GM12878 (cell line): ENCODE measurements at regions not wholly inside any gene's neighbourhood (a gene's known extent, or its start where the extent isn't known, plus 50 kb on each side); places are given as distances from the start of the nearest gene placed in this dataset.

ENCODE experiments used
- ATAC-seq: fragments of 200-7000 bp; cut with Tn5 transposase; 3 replicates; pipeline ENCODE4 v1.9.1; 2020; ENCODE audit warnings: mild to moderate bottlenecking, moderate library complexity
- BruUV-seq: library from RNA; stranded (reverse); fragments of 400-500 nt; replicated peaks from 2 replicates; lab custom pipeline; 2021; lab: Mats Ljungman, UMichigan
- CTCF ChIA-PET: fragments of 300-600 bp; sonication (Branson Sonifier 250); formaldehyde crosslinking; extraction: SDS; loops from one replicate; lab custom pipeline; 2021; ENCODE audit warnings: inconsistent platforms; lab: Yijun Ruan, JAX
- POLR2A ChIA-PET: fragments of 350-600 bp; formaldehyde crosslinking; extraction: SDS; loops from one replicate; lab custom pipeline; 2021; ENCODE audit warnings: inconsistent platforms; lab: Charles Lee
- RAD21 ChIA-PET: fragments of 300-600 bp; sonication (Branson Sonifier 250); formaldehyde crosslinking; loops from one replicate; lab custom pipeline; 2023; ENCODE audit warnings: antibody characterized with exemption; ENCODE audit not compliant: unreplicated experiment; lab: Charles Lee
- SMC1A ChIA-PET: fragments of 300-600 bp; sonication (Branson Sonifier 250); formaldehyde crosslinking; loops from one replicate; lab custom pipeline; 2023; ENCODE audit not compliant: unreplicated experiment, uncharacterized antibody; lab: Charles Lee
- DNase-seq: peaks from one replicate; pipeline ENCODE4 v3.0.0-alpha.2; 2011; ENCODE audit warnings: low read depth, low spot score
- FAIRE-seq: peaks from 3 replicates; lab custom pipeline; 2011; peaks lifted over from hg19 to GRCh38; lab: Jason Lieb, UNC
- H2AFZ ChIP-seq: 2 replicates; pipeline ENCODE4 v1.6.0; 2011; ENCODE audit warnings: low read depth, low read length, control low read depth; ENCODE audit not compliant: control insufficient read depth
- H3K27ac ChIP-seq: 2 replicates; pipeline ENCODE4 v1.5.1; 2011; ENCODE audit warnings: control low read depth; ENCODE audit not compliant: control insufficient read depth, insufficient read depth
- H3K27me3 ChIP-seq, 2 experiments: replicated peaks in 1 of 2; 2 replicates each; pipeline versions ENCODE4 v1.6.0 to v1.6.1; 2011; ENCODE audit warnings: low read length in 1 of 2; ENCODE audit not compliant: control insufficient read depth in 2 of 2, insufficient read depth in 2 of 2
- H3K36me3 ChIP-seq, 2 experiments: 2 replicates each; pipeline ENCODE4 v1.5.1; 2011; ENCODE audit warnings: low read length in 1 of 2; ENCODE audit not compliant: control insufficient read depth in 2 of 2, insufficient read depth in 2 of 2
- H3K4me1 ChIP-seq: 2 replicates; pipeline ENCODE4 v1.6.1; 2011; ENCODE audit warnings: mild to moderate bottlenecking, low read length, moderate library complexity, mixed read lengths; ENCODE audit not compliant: control insufficient read depth, insufficient read depth
- H3K4me2 ChIP-seq: 2 replicates; pipeline ENCODE4 v1.6.0; 2011; ENCODE audit warnings: control low read depth; ENCODE audit not compliant: control insufficient read depth, insufficient read depth
- H3K4me3 ChIP-seq: fragments of 200-600 bp; sonication (generic); 2 replicates; pipeline ENCODE4 v1.5.1; 2016
- H3K79me2 ChIP-seq: 2 replicates; pipeline ENCODE4 v1.6.0; 2011; ENCODE audit warnings: low read length; ENCODE audit not compliant: control insufficient read depth, insufficient read depth
- H3K9ac ChIP-seq: 2 replicates; pipeline ENCODE4 v1.8.0; 2011; ENCODE audit warnings: low read length, control low read depth, mixed read lengths; ENCODE audit not compliant: control insufficient read depth, insufficient read depth
- H3K9me3 ChIP-seq: replicated peaks from 3 replicates; pipeline ENCODE4 v1.5.1; 2011; ENCODE audit warnings: mild to moderate bottlenecking, low read length; ENCODE audit not compliant: control insufficient read depth, insufficient read depth
- H4K20me1 ChIP-seq: 2 replicates; pipeline ENCODE4 v1.6.0; 2011; ENCODE audit not compliant: control insufficient read depth, insufficient read depth
- CHD1 ChIP-seq: IDR thresholded peaks from 2 replicates; pipeline ENCODE4 v1.6.1; 2012; ENCODE audit warnings: low read depth, low read length, improper control_type of control experiment
- EED ChIP-seq: sonication (generic); IDR thresholded peaks from 2 replicates; pipeline ENCODE4 v1.6.1; 2016; ENCODE audit warnings: antibody characterized with exemption, low read depth
- EP300 ChIP-seq, 2 experiments: fragments of 150-350 bp in 1 of 2; IDR thresholded peaks; 2 replicates each; pipeline ENCODE4 v1.6.1; 2011 to 2012; ENCODE audit warnings: low read depth in 2 of 2, low read length in 2 of 2, borderline replicate concordance in 1 of 2, improper control_type of control experiment in 1 of 2, inconsistent platforms in 1 of 2; ENCODE audit not compliant: control insufficient read depth in 1 of 2
- HDAC2 ChIP-seq: fragments of 200-600 bp; sonication (generic); IDR thresholded peaks from 2 replicates; pipeline ENCODE4 v1.6.1; 2017
- HDAC6 ChIP-seq: fragments of 200-600 bp; sonication (generic); IDR thresholded peaks from one replicate; pipeline ENCODE4 v1.8.0; 2017; ENCODE audit warnings: antibody characterized with exemption; ENCODE audit not compliant: unreplicated experiment
- HDGF ChIP-seq: fragments of 450-650 bp; IDR thresholded peaks from 2 replicates; pipeline ENCODE4 v1.6.1; 2016; ENCODE audit warnings: antibody characterized with exemption
- IRF4 ChIP-seq: IDR thresholded peaks from 2 replicates; pipeline ENCODE4 v1.6.1; 2011; ENCODE audit warnings: low read depth, low read length
- LARP7 ChIP-seq: fragments of 450-650 bp; IDR thresholded peaks from 2 replicates; pipeline ENCODE4 v1.6.1; 2017; ENCODE audit warnings: mild to moderate bottlenecking
- MEF2A ChIP-seq: IDR thresholded peaks from 2 replicates; pipeline ENCODE4 v1.6.1; 2011; ENCODE audit warnings: low read depth, mild to moderate bottlenecking, low read length, moderate library complexity; ENCODE audit not compliant: insufficient read depth
- POLR2AphosphoS2 ChIP-seq: IDR thresholded peaks from 2 replicates; pipeline ENCODE4 v1.6.1; 2011; ENCODE audit warnings: low read depth, mild to moderate bottlenecking, low read length, improper control_type of control experiment, moderate library complexity
- RBBP5 ChIP-seq: fragments of 200-600 bp; sonication (generic); conservative IDR thresholded peaks from 2 replicates; pipeline ENCODE4 v1.6.1; 2016
- SIX5 ChIP-seq: IDR thresholded peaks from 2 replicates; pipeline ENCODE4 v1.6.1; 2011; ENCODE audit warnings: mild to moderate bottlenecking, low read depth, low read length, moderate library complexity; ENCODE audit not compliant: severe bottlenecking
- TCF12 ChIP-seq: IDR thresholded peaks from 2 replicates; pipeline ENCODE4 v1.6.1; 2011; ENCODE audit warnings: low read depth, mild to moderate bottlenecking, low read length
- TCF7 ChIP-seq: IDR thresholded peaks from 2 replicates; pipeline ENCODE4 v1.6.1; 2014; ENCODE audit warnings: antibody characterized with exemption, borderline replicate concordance
- ZNF217 ChIP-seq: fragments of 450-650 bp; IDR thresholded peaks from 2 replicates; pipeline ENCODE4 v1.6.1; 2017; ENCODE audit warnings: antibody characterized with exemption, mild to moderate bottlenecking
- WGBS: methylation state at CpG from one replicate; pipeline ENCODE4 v1.1.6; 2016; ENCODE audit warnings: low lambda C conversion rate; ENCODE audit not compliant: insufficient replicate concordance, insufficient coverage; ENCODE audit errors: missing lambda C conversion rate; 5-methylcytosine and 5-hydroxymethylcytosine counted together
- in situ Hi-C: fragments of 300-500 bp; cut with MboI; formaldehyde crosslinking; loops from 9 replicates; pipeline ENCODE4 v1.14.3; 2018; ENCODE audit warnings: mixed read lengths
- intact Hi-C: fragments of 100-400 bp; cut with micrococcal nuclease; formaldehyde crosslinking; loops from one replicate; pipeline ENCODE4 v1.14.2; 2022; ENCODE audit not compliant: unreplicated experiment
- TF ChIP-seq, protein P1 (sequence below): IDR thresholded peaks from 2 replicates; pipeline ENCODE4 v1.6.1; 2012; ENCODE audit warnings: improper control_type of control experiment, low read depth, low read length; ENCODE audit not compliant: insufficient replicate concordance
- TF ChIP-seq, protein P2 (sequence below): fragments of 150-350 bp; IDR thresholded peaks from 2 replicates; pipeline ENCODE4 v1.6.1; 2014; ENCODE audit warnings: mild to moderate bottlenecking, low read depth, low read length

DNA sequence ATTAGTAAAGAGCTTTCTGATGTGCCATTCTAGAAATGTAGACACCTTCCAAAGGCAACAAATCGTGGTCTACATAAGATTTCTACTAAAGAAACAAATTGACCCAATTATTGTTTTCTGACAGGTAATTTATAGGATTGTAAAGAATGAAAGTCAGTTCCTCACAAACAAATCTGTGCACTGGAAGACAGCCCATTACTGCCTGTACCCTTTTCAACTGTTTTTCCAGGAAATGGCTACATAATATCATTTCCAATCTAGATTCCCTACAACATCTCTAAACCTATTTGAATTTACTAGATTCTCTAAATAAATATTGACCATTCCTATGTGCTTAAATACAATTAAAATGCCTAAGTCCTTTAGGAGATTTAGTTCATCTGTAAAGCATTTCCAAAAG lies 939.1 kb downstream of the FSCB start:
- TF ChIP-seq TCF7 (no peak), LARP7 (no peak), HDAC2 (no peak), HDGF (no peak), MEF2A (no peak), EP300 (IDR thresholded peaks at IDR 0.05; ENCODE audit: borderline replicate concordance in 1 of 2, control insufficient read depth in 1 of 2, low read depth in 2 of 2, low read length in 2 of 2) (no peak), RBBP5 (no peak), SIX5 (no peak), HDAC6 (no peak), POLR2AphosphoS2 (no peak), TCF12 (no peak), CHD1 (no peak), IRF4 (no peak), EED (no peak), ZNF217 (no peak)
- TF ChIP-seq, protein P1, sequence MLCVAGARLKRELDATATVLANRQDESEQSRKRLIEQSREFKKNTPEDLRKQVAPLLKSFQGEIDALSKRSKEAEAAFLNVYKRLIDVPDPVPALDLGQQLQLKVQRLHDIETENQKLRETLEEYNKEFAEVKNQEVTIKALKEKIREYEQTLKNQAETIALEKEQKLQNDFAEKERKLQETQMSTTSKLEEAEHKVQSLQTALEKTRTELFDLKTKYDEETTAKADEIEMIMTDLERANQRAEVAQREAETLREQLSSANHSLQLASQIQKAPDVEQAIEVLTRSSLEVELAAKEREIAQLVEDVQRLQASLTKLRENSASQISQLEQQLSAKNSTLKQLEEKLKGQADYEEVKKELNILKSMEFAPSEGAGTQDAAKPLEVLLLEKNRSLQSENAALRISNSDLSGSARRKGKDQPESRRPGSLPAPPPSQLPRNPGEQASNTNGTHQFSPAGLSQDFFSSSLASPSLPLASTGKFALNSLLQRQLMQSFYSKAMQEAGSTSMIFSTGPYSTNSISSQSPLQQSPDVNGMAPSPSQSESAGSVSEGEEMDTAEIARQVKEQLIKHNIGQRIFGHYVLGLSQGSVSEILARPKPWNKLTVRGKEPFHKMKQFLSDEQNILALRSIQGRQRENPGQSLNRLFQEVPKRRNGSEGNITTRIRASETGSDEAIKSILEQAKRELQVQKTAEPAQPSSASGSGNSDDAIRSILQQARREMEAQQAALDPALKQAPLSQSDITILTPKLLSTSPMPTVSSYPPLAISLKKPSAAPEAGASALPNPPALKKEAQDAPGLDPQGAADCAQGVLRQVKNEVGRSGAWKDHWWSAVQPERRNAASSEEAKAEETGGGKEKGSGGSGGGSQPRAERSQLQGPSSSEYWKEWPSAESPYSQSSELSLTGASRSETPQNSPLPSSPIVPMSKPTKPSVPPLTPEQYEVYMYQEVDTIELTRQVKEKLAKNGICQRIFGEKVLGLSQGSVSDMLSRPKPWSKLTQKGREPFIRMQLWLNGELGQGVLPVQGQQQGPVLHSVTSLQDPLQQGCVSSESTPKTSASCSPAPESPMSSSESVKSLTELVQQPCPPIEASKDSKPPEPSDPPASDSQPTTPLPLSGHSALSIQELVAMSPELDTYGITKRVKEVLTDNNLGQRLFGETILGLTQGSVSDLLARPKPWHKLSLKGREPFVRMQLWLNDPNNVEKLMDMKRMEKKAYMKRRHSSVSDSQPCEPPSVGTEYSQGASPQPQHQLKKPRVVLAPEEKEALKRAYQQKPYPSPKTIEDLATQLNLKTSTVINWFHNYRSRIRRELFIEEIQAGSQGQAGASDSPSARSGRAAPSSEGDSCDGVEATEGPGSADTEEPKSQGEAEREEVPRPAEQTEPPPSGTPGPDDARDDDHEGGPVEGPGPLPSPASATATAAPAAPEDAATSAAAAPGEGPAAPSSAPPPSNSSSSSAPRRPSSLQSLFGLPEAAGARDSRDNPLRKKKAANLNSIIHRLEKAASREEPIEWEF, result no peak
- TF ChIP-seq, protein P2, sequence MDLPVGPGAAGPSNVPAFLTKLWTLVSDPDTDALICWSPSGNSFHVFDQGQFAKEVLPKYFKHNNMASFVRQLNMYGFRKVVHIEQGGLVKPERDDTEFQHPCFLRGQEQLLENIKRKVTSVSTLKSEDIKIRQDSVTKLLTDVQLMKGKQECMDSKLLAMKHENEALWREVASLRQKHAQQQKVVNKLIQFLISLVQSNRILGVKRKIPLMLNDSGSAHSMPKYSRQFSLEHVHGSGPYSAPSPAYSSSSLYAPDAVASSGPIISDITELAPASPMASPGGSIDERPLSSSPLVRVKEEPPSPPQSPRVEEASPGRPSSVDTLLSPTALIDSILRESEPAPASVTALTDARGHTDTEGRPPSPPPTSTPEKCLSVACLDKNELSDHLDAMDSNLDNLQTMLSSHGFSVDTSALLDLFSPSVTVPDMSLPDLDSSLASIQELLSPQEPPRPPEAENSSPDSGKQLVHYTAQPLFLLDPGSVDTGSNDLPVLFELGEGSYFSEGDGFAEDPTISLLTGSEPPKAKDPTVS, result no peak
- ATAC-seq (no peak), DNase-seq (no peak), FAIRE-seq (no peak)
- ChIA-PET SMC1A (no interaction called here), POLR2A (no interaction called here), RAD21 (no interaction called here), CTCF (no interaction called here)
- no peak overlapping the region for H3K4me3 ChIP-seq
- in situ Hi-C loops, result no loop called here
- no peaks in the 10 kb centered on the region for H4K20me1 ChIP-seq
- H3K27ac ChIP-seq, result no peak overlapping the region
- H3K9me3 ChIP-seq, result no peaks in the 10 kb centered on the region
- H3K4me1 ChIP-seq, result no peaks in the 10 kb centered on the region
- WGBS, result 0% methylated on average over 1 of the region's 1 CpG
- no peaks in the 10 kb centered on the region for H3K79me2 ChIP-seq
- no TSS peak for BruUV-seq
- H3K4me2 ChIP-seq, result no peak overlapping the region
- H2AFZ ChIP-seq, result no peak overlapping the region
- intact Hi-C loops, result no loop called here
- H3K36me3 ChIP-seq, result no peaks in the 10 kb centered on the region
- no peak overlapping the region for H3K9ac ChIP-seq
- H3K27me3 ChIP-seq, result no peaks in the 10 kb centered on the region
